ENCODE measurements at regions not wholly inside any gene's neighbourhood (a gene's known extent, or its start where the extent isn't known, plus 50 kb on each side); places are given as distances from the start of the nearest gene placed in this dataset.
A peak's percentile ranks its signal among the peaks of the same experiment; 100 is the strongest.

GRCh38 chr4:85142451-85142850 lies 176.0 kb upstream of the WDFY3 start:
- no peak overlapping the region for H3K4me2 ChIP-seq (ENCODE audit: insufficient read depth, low read length)
- H4K20me1 ChIP-seq (replicated peaks; ENCODE audit: control insufficient read depth, insufficient read depth, low read length): no peaks in the 10 kb centered on the region
- H2AFZ ChIP-seq (ENCODE audit: low read depth, low read length): no peak overlapping the region
- FAIRE-seq (peak; percentile 40), DNase-seq (ENCODE audit: extremely low read depth in 1 of 4, low spot score in 3 of 4) (no peak), ATAC-seq (no peak)
- H3K4me1 ChIP-seq (replicated peaks in 1 of 2; ENCODE audit: control insufficient read depth in 2 of 2, insufficient read depth in 2 of 2, low read length in 2 of 2): no peaks in the 10 kb centered on the region
- H3K27me3 ChIP-seq (ENCODE audit: control insufficient read depth in 2 of 2, insufficient read depth in 2 of 2, low read length in 2 of 2): no peaks in the 10 kb centered on the region
- H3K36me3 ChIP-seq (ENCODE audit: control insufficient read depth, insufficient read depth, low read length): no peaks in the 10 kb centered on the region
- in situ Hi-C loops (cut with MboI): loop anchor here (25.0 kb wide), 1 partner anchor 895 kb away; no protein-coding TSS in a partner anchor
- no peaks in the 10 kb centered on the region for H3K9me3 ChIP-seq (replicated peaks; ENCODE audit: control insufficient read depth, insufficient read depth, low read depth, low read length)
- CTCF ChIA-PET (ENCODE audit: low intra/inter-chr PET ratio): no interaction called here
- no peaks in the 10 kb centered on the region for H3K79me2 ChIP-seq (ENCODE audit: control insufficient read depth, insufficient read depth, low read length)
- H3K4me3 ChIP-seq: no peak overlapping the region
- POLR2A ChIA-PET: no interaction called here
- no peaks in the 10 kb centered on the region for H3K9me1 ChIP-seq (ENCODE audit: control insufficient read depth, insufficient read depth, low read length)
- no TSS peak for BruUV-seq (replicated peaks)
- intact Hi-C loops (cut with micrococcal nuclease): no loop called here
- H3K27ac ChIP-seq (ENCODE audit: extremely low read depth, low read depth, low read length): no peak overlapping the region
- H3K9ac ChIP-seq (ENCODE audit: insufficient read depth in 1 of 2, low read depth in 2 of 2, low read length in 2 of 2): no peak overlapping the region
- 0% methylated on average over 2 of the region's 2 CpGs for WGBS (ENCODE audit: insufficient coverage, low coverage, missing lambda C conversion rate)
- TF ChIP-seq NRF1 (conservative IDR thresholded peaks at IDR 0.05 in 1 of 2, IDR thresholded peaks at IDR 0.05 in 1 of 2) (no peak), ZNF280B (CRISPR knock-in tag; IDR thresholded peaks at IDR 0.05) (no peak), MAZ (CRISPR knock-in tag; conservative IDR thresholded peaks at IDR 0.05 in 1 of 2, IDR thresholded peaks at IDR 0.05 in 1 of 2) (no peak), ZNF79 (CRISPR knock-in tag; IDR thresholded peaks at IDR 0.05; ENCODE audit: low read depth) (no peak), LARP7 (IDR thresholded peaks at IDR 0.05) (no peak), SMARCB1 (IDR thresholded peaks at IDR 0.05; ENCODE audit: insufficient read length, low read depth) (no peak), REST (IDR thresholded peaks at IDR 0.05; ENCODE audit: borderline replicate concordance) (no peak), REST (CRISPR knock-in tag; IDR thresholded peaks at IDR 0.05; ENCODE audit: low read depth) (no peak), DDX20 (tag; IDR thresholded peaks at IDR 0.05; ENCODE audit: low read depth) (no peak), TOE1 (IDR thresholded peaks at IDR 0.05; ENCODE audit: borderline replicate concordance) (no peak), TOE1 (CRISPR knock-in tag; IDR thresholded peaks at IDR 0.05; ENCODE audit: borderline replicate concordance, low read depth) (no peak), ZNF589 (CRISPR knock-in tag; IDR thresholded peaks at IDR 0.05; ENCODE audit: low read depth) (no peak)

Data from K562 (cell line).